Motor neuron (in vitro differentiated cells): ENCODE measurements at regions not wholly inside any gene's neighbourhood (a gene's known extent, or its start where the extent isn't known, plus 50 kb on each side); places are given as distances from the start of the nearest gene placed in this dataset.

ENCODE experiments used
- ATAC-seq, 8 experiments: fragments of 200-7000 bp; cut with Tn5 transposase; replicated peaks in 6 of 8; 2 replicates each; pipeline ENCODE4 v1.8.0; 2021; ENCODE audit warnings: mild to moderate bottlenecking in 8 of 8, moderate library complexity in 8 of 8
- H3K27ac ChIP-seq, 2 donors: fragments of 250-450 bp; sonication (Bioruptor Pico); 2 replicates each; pipeline ENCODE4 v1.9.0; 2021; ENCODE audit warnings: antibody characterized with exemption in 2 of 2, mild to moderate bottlenecking in 2 of 2, moderate library complexity in 1 of 2
- H3K4me1 ChIP-seq, 2 donors: fragments of 250-450 bp; sonication (Bioruptor Pico); replicated peaks in 1 of 2; 2 replicates each; pipeline ENCODE4 v1.6.1; 2021; ENCODE audit warnings: antibody characterized with exemption in 2 of 2, mild to moderate bottlenecking in 2 of 2, moderate library complexity in 1 of 2
- H3K4me3 ChIP-seq, 5 donors: fragments of 250-450 bp; sonication (Bioruptor Pico); 2 replicates each; pipeline ENCODE4 v1.9.0; 2021; ENCODE audit warnings: antibody characterized with exemption in 5 of 5, mild to moderate bottlenecking in 5 of 5, moderate library complexity in 4 of 5
- WGBS, 10 experiments: fragments of 450-650 bp; shearing (Covaris generic); methylation state at CpG; one replicate each; pipeline ENCODE4 v1.0.0; 2022; 5-methylcytosine and 5-hydroxymethylcytosine counted together
- in situ Hi-C, 9 experiments: fragments of 400-800 bp; cut with MboI; loops; one replicate each; pipeline ENCODE4 v1.15.0; 2021; ENCODE audit warnings: low sequenced_read_pairs in 9 of 9, low pct_unique_long_range_greater_than_20kb in 2 of 9; ENCODE audit not compliant: unreplicated experiment in 9 of 9

- in situ Hi-C loops = no loop called here
- Histone ChIP-seq H3K4me3 (no peak overlapping the region), H3K4me1 (no peaks in the 10 kb centered on the region), H3K27ac (no peak overlapping the region)
- WGBS, 10 experiments = 0 to 100% (median 88%) methylated on average over 1 to 4 of the region's 6 CpGs; no CpG with 5 or more reads in 2 of the 10 experiments
- peak in 1 of 8 experiments; percentile 50 for ATAC-seq
Observed at GRCh38 chr4:151968643-151969042, 207.8 kb upstream of the GATB start.

- no peak overlapping the region for H3K4me3 ChIP-seq
- no peaks in the 10 kb centered on the region for H3K4me1 ChIP-seq
- H3K27ac ChIP-seq = no peak overlapping the region
- ATAC-seq = no peak
- WGBS, 10 experiments = 51 to 100% (median 85%) methylated on average over 2 to 6 of the region's 6 CpGs
- in situ Hi-C loops = no loop called here
Observed at GRCh38 chr4:151967074-151967473, 206.3 kb upstream of the GATB start.

GRCh38 chr4:151962138-151962823, 201.5 kb upstream of the GATB start:
- no peak overlapping the region for H3K27ac ChIP-seq
- ATAC-seq = peak in 2 of 8 experiments; percentile 65 to 73
- in situ Hi-C loops = no loop called here
- WGBS, 10 experiments = 8 to 95% (median 60%) methylated on average over 1 to 4 of the region's 4 CpGs; no CpG with 5 or more reads in 1 of the 10 experiments
- no peak overlapping the region for H3K4me3 ChIP-seq
- peaks cover under 1% of the 10 kb centered on the region in 2 donors for H3K4me1 ChIP-seq

- Histone ChIP-seq H3K4me3 (no peak overlapping the region), H3K4me1 (peaks cover 5 to 6% of the 10 kb centered on the region in 2 donors), H3K27ac (no peak overlapping the region)
- WGBS, 10 experiments = 20 to 100% (median 59%) methylated on average over 1 to 2 of the region's 2 CpGs; no CpG with 5 or more reads in 4 of the 10 experiments
- ATAC-seq = peak in 3 of 8 experiments; percentile 2 to 30 (median 5)
- in situ Hi-C loops = no loop called here
Observed at GRCh38 chr4:151961456-151961855, 200.6 kb upstream of the GATB start.

GRCh38 chr4:151960449-151961230, 199.8 kb upstream of the GATB start:
- in situ Hi-C loops = no loop called here
- ATAC-seq = peak in 3 of 8 experiments; percentile 61 to 68 (median 64)
- WGBS, 10 experiments = 6 to 90% (median 70%) methylated on average over 1 to 8 of the region's 11 CpGs; no CpG with 5 or more reads in 2 of the 10 experiments
- Histone ChIP-seq H3K27ac (no peak overlapping the region), H3K4me3 (no peak overlapping the region), H3K4me1 (peaks cover 5 to 6% of the 10 kb centered on the region in 2 donors)

- Histone ChIP-seq H3K4me1 (peaks cover 5 to 16% of the 10 kb centered on the region in 2 donors), H3K4me3 (no peak overlapping the region), H3K27ac (no peak overlapping the region)
- in situ Hi-C loops = no loop called here
- WGBS, 10 experiments = 7 to 67% (median 20%) methylated on average over 1 to 4 of the region's 5 CpGs; no CpG with 5 or more reads in 3 of the 10 experiments
- ATAC-seq = peak in 4 of 8 experiments; percentile 26 to 82 (median 54)
Observed at GRCh38 chr4:151957153-151957552, 196.3 kb upstream of the GATB start.

GRCh38 chr4:151955721-151956380, 195.0 kb upstream of the GATB start:
- H3K27ac ChIP-seq = no peak overlapping the region
- 0 to 100% (median 80%) methylated on average over 1 to 4 of the region's 5 CpGs; no CpG with 5 or more reads in 5 of the 10 experiments for WGBS, 10 experiments
- ATAC-seq = peak in 4 of 8 experiments; percentile 1 to 63 (median 24)
- in situ Hi-C loops = no loop called here
- H3K4me1 ChIP-seq = peaks cover 5 to 16% of the 10 kb centered on the region in 2 donors
- no peak overlapping the region for H3K4me3 ChIP-seq

- H3K4me3 ChIP-seq = no peak overlapping the region
- no peak overlapping the region for H3K27ac ChIP-seq
- peak in 6 of 8 experiments; percentile 41 to 85 (median 74) for ATAC-seq
- peaks cover 5 to 16% of the 10 kb centered on the region in 2 donors for H3K4me1 ChIP-seq
- in situ Hi-C loops = no loop called here
- 0 to 100% (median 47%) methylated on average over 1 to 6 of the region's 6 CpGs; no CpG with 5 or more reads in 1 of the 10 experiments for WGBS, 10 experiments
Observed at GRCh38 chr4:151953795-151954372, 193.1 kb upstream of the GATB start.

- 33 to 100% methylated on average over 1 of the region's 1 CpG; no CpG with 5 or more reads in 8 of the 10 experiments for WGBS, 10 experiments
- in situ Hi-C loops = no loop called here
- ATAC-seq = peak in 4 of 8 experiments; percentile 10 to 53 (median 42)
- Histone ChIP-seq H3K27ac (no peak overlapping the region), H3K4me3 (no peak overlapping the region), H3K4me1 (peaks cover 5 to 16% of the 10 kb centered on the region in 2 donors)
Observed at GRCh38 chr4:151953312-151953711, 192.5 kb upstream of the GATB start.

GRCh38 chr4:151952711-151953254, 192.0 kb upstream of the GATB start:
- Histone ChIP-seq H3K4me3 (no peak overlapping the region), H3K27ac (no peak overlapping the region), H3K4me1 (peaks cover 5 to 16% of the 10 kb centered on the region in 2 donors)
- ATAC-seq = no peak
- 51 to 100% (median 90%) methylated on average over 1 to 5 of the region's 6 CpGs; no CpG with 5 or more reads in 1 of the 10 experiments for WGBS, 10 experiments
- in situ Hi-C loops = no loop called here

GRCh38 chr4:151952137-151952536, 191.3 kb upstream of the GATB start:
- in situ Hi-C loops = no loop called here
- no peak overlapping the region for H3K27ac ChIP-seq
- H3K4me1 ChIP-seq = peaks cover 3 to 14% of the 10 kb centered on the region in 2 donors
- no peak for ATAC-seq
- 15 to 100% (median 56%) methylated on average over 1 to 4 of the region's 4 CpGs; no CpG with 5 or more reads in 2 of the 10 experiments for WGBS, 10 experiments
- H3K4me3 ChIP-seq = no peak overlapping the region

- no peak overlapping the region for H3K27ac ChIP-seq
- ATAC-seq = peak in 2 of 8 experiments; percentile 21 to 36
- in situ Hi-C loops = no loop called here
- 8 to 100% (median 48%) methylated on average over 1 to 5 of the region's 5 CpGs; no CpG with 5 or more reads in 2 of the 10 experiments for WGBS, 10 experiments
- no peak overlapping the region for H3K4me3 ChIP-seq
- H3K4me1 ChIP-seq = peaks cover 0 to 11% of the 10 kb centered on the region in 2 donors
Observed at GRCh38 chr4:151951671-151952050, 190.9 kb upstream of the GATB start.
